HG02759 (cell line): ENCODE measurements at regions not wholly inside any gene's neighbourhood (a gene's known extent, or its start where the extent isn't known, plus 50 kb on each side); places are given as distances from the start of the nearest gene placed in this dataset.
"Not testable (repeated sequence)": the region's sequence is repeated elsewhere in the genome, so short reads cannot be mapped to it uniquely, and the experiment has no call there.

Experiments used
- ATAC-seq: cut with Tn5 transposase; IDR thresholded peaks from one replicate; pipeline ENCODE4 v1.9.1; 2021; ENCODE audit warnings: mild to moderate bottlenecking, moderate library complexity; ENCODE audit not compliant: unreplicated experiment

DNA sequence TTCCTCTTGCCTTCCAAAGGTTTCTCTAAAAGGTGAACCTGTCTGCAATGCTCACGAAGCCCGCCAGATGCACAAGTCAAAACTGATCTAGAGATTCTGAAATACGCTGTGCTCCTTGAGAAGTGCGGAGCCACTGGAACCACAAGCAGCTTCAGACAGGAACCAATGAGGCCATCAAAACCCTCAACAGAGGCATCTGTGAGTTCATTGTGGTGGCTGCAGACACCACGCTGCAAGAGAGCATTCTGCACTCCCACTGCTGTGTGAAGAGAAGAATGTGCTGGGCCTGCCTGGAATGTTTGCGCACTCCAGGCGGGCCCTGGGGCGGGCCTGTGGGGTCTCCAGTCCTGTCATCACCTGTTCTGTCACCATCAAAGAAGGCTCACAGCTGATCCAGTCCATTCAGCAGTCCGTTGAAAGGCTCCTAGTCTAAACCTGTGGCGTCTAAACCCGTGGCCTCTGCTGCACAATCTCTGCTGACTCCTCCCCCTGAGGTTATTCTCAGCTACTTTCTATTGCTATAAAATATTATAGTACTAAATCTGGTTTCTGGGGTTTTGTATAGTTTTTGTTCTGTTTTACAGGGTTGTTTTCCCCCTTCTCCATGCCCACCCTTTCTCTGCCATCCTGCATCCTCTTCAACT is 187.4 kb downstream of the FAM72C start:
- not testable (repeated sequence) for ATAC-seq

DNA sequence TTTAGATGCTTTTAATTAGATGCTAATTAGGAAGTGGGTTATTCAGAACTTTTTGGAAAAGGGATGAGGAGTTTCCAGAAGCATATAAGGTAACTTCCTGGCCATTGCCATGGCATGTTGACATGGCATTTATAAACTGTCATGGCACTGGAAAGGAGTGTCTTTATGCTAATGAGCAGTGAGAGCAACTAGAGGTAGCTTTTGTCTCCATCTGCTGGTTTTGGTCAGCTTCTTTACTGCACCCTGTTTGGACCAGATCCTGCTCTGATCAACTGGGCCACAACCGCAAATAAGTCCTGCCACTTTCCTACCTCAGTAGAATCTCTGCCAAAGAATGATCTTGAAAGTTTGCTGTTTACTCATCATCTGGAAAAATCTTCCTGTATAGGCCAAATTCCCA is 193.6 kb downstream of the FAM72C start:
- ATAC-seq = peak; percentile 44

DNA sequence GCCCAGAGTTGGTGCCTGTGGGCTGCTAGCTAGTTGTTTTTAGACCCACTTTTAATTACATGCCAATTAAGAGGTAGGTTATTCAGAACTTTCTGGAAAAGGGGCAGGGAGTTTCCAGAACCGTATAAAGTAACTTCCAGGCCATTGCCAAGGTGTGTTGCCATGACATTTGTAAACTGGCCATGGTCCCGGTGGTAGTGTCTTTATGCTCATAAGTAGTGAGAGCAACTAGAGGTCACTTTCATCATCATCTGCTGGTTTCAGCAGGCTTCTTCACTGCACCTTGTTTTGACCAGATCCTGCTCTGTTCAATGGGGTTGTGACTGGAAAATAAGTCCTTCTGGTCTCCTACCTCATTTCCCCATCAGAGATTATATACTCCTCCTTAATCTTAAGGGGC is 207.0 kb downstream of the FAM72C start:
- not testable (repeated sequence) for ATAC-seq

DNA sequence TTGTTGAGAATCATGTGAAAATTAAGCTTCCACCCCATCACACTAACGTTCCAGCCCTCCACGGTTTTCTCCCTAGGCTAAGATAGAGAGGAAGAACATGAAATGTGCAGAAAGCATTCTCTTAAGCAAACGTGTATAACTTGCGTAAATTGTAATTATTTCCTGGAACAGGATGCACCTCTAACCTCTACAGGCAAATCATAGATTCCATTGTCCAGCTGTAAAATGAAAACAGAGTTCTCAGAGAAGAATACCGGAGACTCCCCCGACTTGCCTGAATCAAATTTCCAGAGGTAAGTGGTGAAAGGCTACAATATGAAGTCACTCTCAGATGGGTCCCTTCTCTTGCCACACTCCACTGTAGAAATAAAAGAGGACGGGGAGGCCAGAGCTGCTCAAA is 211.4 kb downstream of the FAM72C start:
- ATAC-seq = not testable (repeated sequence)

DNA sequence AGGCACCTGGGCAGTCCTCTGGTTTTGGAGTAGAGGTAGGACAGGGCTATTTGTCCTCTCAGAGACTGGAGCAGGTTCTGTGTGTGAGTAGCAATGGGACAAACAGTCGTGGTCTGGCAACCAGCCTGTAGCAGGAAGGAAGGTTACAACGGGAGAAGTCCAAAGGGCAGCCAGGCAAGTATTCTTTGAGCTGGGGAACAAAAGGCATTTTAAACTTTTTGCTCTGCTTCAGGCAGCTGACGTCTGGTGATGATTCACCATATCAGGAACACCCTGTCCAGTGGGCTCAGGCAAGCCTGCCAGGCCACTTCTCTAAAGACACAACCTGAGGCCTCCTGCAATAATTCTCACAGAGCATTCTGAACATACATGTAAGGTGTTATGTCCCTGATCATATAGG is 215.8 kb downstream of the FAM72C start:
- ATAC-seq = not testable (repeated sequence)

DNA sequence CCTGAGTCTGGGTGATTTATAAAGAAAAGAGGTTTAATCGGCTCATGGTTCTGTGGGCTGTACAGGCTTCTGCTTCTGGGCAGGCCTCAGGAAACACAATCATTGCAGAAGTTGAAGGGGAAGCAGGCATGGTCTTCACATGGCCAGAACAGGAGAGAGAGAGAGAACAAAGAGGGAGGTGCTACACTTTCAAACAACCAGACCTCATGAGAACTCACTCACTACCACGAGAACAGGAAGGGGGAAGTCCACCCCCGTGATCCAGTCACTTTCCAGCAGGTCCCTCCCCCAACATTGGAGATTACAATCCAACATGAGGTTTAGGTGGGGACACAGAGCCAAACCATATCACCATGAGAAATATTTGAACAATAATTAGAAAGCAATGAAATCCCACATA is 222.9 kb downstream of the FAM72C start:
- ATAC-seq = no peak

DNA sequence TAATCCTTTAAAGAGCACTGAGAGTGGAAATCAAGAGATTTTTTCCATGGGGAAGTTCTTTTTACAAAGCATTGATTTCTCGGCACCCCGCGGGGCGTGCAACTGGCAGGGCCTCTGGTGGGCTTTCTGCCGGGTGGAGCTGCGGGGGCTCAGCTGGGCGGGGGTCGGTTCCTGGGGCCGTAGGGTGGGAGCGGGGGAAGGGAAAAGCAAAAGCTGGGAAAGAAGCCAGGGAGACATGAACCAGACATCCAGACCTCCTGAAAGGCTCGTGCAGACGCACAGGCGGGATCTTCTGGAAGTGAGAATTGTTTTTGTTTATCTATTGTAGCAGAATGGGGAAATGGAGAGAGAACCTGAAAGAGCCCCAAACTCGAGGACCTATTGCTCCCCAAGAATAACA is 235.2 kb downstream of the FAM72C start:
- ATAC-seq = no peak

DNA sequence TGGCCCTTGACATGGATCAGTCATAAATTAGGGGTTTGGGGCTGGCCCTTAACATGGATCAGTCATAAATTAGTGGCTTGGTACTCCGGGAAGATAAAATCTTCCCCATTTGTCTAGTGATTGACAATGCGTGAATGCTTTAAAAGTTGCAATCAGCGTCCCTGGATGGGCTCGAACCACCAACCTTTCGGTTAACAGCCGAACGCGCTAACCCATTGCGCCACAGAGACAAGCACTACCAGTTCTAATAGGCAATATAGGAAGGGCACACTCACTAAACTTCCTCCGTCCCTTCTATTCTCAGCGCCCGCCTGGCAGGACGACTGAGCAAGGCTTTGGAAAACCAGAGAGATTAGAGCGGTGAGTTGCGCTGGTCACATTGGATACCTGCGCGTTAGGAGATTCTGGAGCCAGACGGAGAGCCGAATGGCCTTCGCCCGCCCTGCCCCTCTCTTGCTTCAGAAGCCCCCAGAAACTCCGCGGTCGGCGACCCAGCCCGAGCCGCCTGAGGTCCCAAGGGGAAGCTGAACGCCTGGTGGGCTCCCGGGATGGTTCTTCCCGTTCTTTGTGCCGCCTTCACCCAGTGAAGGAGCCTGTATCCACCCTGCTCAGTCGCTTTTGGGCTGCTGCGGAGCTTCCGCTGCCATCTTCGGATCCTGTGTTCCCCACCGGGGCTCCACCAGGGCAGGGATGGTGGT is 235.9 kb downstream of the FAM72C start:
- no peak for ATAC-seq

DNA sequence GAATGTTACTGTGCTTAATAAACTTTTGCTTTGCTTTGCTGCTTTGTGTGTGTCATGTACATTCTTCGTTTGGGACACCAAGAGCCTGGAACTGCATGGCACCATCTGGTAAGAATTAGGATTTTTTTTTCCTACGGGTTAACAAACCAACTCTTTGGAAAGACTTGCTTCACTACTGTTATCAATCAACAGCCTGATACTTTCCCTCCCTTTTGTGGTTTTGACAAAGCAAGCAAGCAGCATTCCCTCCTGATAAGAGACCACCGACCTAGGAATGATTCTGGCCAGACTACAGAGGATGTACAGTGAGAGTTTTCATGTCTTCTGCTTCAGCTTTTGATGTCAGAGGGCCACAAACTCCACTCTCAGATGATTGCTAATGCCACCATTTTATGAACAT is 237.5 kb downstream of the FAM72C start:
- not testable (repeated sequence) for ATAC-seq

DNA sequence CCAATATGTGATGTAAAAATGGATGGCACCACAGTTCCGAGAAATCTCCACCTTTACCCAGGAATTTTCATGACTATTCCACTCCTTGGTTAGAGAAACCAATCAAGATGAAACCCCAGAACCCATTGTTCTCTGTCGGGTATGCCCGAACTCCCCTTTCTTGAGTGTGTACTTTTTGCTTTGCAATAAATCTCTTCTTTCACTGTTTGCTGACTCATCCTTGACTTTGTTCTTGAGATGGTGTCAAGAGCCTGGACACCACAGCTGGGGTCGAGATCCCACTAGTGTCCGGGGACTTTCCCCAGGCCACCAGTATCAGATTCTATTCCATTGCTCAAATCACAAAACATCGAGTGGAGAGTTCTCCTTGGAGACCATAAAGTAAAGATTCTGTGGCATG is 240.9 kb downstream of the FAM72C start:
- not testable (repeated sequence) for ATAC-seq

DNA sequence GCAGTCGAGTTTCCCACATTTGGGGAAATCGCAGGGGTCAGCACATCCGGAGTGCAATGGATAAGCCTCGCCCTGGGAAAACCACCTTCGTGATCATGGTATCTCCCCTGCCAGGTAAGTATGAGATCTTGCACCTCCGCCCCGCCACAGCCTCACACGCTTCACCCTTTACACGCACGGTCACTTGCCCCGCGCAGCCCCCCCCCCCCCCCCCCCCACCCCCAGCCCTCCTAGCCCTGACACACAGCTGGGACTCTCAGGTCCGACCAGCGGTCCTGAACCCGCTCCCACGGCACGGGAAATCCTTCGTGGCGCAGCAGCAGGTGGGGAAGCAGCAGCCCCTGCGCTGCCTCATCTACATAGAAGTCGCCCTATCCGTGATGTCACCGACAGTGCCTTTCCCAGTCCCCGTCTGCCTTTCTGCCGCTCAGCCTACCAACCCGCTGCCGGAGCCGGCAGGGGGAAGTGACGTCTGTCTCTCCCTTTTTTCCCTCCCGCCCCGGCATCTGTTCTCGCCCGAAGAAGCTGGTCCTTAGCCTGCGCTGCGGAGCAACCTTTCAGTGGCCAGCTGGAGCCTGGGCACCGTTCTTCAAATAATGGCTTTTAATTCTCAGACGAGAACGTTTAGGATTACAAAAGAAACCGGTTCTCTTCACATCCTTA is 242.2 kb downstream of the FAM72C start:
- ATAC-seq = peak; percentile 55

DNA sequence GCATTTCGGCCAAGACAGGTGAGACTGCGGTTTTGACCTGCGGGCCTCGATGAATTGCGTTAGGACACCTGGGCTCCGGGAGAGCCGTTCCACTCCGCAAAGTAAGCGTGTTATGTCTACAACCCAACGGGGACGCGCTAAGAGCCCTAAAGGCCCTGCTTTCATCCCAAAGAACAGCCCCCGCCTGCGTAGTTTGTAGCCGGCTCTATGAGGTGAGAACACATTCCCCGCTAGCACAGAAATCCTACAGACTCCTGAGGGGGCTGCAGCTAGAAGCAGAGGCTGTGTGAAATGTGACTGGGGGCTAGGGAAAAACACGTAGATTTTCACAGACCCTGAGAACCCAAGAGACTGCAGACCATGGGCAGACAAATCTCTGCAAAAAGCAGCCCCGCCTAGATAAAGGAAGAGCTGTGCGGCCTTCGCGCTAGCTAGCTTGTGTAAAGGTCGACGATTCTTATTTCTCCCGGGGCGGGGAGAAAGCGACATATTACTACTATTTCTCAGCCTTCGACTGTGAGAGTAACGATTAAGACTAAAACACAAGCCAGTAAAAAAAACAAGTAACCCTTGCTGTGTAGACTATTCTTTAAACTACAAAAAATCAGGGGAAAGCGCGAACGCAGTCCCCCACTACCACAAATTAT is 242.9 kb downstream of the FAM72C start:
- ATAC-seq = peak; percentile 95

DNA sequence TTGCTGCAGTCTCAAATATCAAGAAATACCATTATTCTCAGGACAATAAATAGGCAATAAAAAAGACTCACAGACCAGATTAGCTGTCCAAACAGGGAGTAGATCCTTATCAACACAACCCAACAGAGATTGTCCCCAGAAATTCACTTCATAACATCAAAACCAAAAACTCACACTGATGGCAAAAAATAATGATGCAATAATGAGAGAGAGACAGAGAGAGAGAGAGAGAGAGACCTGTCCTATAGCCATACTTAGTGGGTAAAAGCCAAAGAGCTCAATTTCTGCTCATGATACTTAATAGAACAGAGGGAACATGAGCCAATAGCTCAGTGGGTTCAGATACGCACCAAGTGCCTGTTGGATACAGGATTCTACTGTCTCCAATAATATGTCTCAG is 244.5 kb downstream of the FAM72C start:
- ATAC-seq = no peak

DNA sequence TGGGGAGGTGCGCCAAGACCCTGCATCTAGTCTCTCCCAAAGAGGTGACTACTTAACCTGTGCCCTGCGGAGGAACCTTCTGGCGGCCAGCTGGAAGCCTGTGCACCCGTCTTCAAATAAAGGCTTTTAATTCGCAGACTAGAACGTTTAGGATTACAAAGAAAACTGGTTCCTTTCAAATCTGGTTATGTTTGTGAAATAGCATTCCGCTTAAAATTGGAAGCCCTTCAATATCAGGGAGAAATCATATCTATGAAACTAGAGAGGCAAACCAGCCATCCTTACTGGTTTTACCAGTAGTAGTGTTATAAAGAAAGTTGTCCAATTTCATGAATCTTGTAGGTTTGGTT is 250.8 kb downstream of the FAM72C start:
- no peak for ATAC-seq

DNA sequence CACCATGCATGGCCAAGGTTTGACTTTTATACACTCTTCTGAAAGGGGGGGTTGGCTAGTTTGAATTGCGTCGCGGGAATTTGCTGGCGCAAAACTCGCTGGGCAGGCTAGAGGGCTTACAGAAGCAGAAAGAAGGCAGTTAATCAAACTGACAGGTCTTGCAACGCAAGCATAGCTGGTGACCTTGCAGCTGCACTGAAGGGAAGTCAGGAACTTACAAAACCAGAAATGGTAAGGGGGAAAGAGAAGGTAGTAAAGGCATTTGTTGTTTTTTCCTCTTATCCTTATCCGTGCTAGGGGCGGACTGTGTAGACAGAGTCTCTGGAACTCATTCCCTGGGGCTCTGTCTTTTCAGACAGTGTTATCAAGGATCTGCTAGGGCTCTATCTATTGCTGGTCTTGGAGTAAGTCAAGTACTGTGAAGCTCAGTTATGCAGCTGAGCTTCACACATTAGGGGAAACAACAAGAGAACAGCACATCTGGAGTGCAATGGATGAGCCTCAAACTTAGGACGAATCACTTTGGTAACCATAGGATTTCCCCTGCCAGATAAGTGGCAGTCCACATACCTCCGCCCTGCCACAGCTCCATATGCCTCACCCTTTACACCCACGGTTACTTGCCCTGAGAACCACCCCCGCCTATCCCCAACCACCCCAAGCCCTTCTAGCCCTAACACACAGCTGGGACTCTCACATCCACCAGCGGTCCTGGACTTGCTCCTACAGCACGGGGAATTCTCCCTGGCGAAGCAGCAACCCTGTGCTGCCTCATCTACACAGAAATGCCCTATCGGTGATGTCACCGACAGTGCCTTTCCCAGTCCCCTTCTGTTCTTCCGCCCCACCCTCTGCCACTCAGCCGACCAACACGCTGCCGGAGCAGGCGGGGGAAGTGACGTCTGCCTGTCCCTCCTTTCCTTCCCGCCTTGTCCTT is 251.4 kb downstream of the FAM72C start:
- no peak for ATAC-seq

DNA sequence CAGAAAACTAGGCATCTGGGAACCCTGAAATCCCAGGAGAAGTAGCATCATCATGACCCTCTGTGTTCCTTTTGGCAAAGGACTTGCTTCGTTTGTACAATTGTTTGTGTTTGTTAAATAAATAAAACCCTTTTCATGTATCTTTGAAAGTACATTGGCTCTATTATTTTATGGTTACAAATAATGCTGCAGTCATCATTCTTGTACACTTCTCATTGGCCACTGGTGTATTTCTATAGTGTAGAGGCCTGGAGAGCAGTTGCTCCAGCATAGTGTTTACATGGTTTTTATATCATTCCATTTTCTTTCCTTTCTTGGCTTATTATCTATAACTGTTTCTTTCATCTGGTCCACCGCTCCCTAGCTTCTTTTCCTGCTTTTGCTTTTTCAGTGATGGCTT is 253.3 kb downstream of the FAM72C start:
- ATAC-seq = no peak

DNA sequence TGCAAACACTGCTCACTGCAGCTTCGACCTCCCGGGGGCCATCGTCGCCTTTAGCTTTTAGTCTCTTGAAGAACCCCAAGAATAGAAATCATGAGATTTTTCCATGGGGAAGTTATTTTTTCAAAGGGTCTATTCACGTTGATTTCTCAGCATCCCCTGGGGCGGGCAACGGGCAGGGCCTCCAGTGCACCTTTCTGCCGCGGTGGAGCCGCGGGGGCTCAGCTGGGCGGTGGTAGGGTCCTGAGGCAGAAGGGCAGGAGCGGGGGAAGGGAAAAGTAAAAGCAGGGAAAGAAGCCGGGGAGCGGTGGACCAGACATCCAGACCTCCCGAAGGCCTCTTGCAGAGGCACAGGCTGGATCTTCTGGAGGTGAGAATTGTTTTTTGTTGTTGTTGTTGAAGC is 253.8 kb downstream of the FAM72C start:
- ATAC-seq = no peak

DNA sequence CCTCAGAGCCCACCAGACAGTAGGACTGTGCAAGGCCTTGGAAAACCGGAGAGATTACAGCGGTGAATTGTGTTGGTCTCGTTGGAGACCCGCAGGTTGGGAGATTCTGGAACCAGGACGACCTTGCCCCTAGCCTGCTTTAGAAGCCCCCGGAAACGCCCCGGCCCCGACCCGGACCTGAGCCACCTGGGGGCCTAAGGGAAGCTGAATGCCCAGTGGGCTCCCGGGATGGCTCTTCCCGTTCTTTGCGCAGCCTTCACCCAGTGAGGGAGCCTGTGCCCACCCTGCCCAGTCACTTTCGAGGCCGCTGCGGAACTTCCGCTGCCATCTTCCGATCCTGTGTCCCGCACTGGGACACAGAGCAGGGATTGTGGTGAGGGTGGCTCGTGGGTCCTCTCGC is 254.4 kb downstream of the FAM72C start:
- no peak for ATAC-seq

DNA sequence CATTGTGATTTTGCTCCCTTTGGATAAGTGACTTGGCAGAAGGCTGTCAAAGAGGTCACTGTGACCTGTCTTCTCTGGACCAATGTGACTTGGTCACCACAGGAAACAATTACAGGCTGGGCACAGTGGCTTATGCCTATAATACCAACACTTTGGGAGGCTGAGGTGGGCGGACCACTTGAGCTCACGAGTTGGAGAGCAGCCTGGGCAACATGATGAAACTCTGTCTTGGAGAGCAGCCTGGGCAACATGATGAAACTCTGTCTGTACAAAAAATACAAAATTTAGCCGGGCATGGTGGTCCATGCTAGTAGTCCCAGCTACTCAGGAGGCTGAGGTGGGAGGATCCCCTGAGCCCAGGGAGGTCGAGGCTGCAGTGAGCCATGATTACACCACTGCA is 256.9 kb downstream of the FAM72C start:
- not testable (repeated sequence) for ATAC-seq

DNA sequence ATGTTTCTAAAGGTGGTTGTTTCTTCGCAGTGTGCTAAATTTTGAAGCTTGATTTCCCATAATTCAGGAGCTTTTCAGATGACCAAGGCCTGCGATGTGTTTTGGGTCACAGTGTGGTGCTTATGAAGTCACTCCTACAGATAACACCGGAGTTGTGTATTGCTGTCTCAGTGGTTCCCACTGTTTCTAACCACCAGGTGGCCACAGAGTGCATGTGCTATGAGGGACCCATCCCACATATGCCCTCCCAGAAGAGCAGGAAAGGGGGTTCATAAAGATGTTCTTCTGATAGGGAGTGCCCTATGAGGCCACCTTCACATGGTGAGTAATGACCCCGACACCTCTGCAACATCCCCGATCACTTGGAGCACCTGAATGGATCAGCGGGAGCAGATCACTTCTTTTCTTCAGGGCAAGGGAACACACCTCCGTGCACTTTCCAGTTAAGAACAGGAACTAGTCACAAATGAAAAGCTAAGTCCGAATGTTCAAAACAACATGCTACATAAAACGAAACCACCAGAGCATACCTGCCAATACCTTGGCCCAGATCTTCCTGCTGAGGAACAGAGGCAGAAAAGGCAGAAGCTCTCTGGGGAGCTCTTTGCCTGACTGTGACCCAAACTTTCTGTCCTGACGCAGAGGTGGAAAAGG is 262.1 kb downstream of the FAM72C start:
- ATAC-seq = not testable (repeated sequence)
